Endodermal cell (in vitro differentiated cells): ENCODE measurements at regions not wholly inside any gene's neighbourhood (a gene's known extent, or its start where the extent isn't known, plus 50 kb on each side); places are given as distances from the start of the nearest gene placed in this dataset.

Experiments
- DNase-seq: peaks from one replicate; pipeline ENCODE4 v3.0.0-alpha.2; 2017
- H3K27ac ChIP-seq: 2 replicates; pipeline ENCODE4 v1.5.1; 2013; ENCODE audit warnings: mild to moderate bottlenecking, low read depth, low read length, moderate library complexity
- H3K27me3 ChIP-seq: 2 replicates; pipeline ENCODE4 v1.6.1; 2013; ENCODE audit warnings: mild to moderate bottlenecking, low read length, moderate library complexity; ENCODE audit not compliant: insufficient read depth, control insufficient read depth, poor library complexity, severe bottlenecking
- H3K36me3 ChIP-seq: 2 replicates; pipeline ENCODE4 v1.7.0; 2013; ENCODE audit warnings: mild to moderate bottlenecking, low read length, moderate library complexity; ENCODE audit not compliant: control insufficient read depth, insufficient read depth
- H3K4me1 ChIP-seq: one replicate; pipeline ENCODE4 v1.7.0; 2013; ENCODE audit warnings: low read length; ENCODE audit not compliant: control insufficient read depth, insufficient read depth
- H3K4me3 ChIP-seq: 2 replicates; pipeline ENCODE4 v1.5.1; 2013; ENCODE audit warnings: mild to moderate bottlenecking, low read length, moderate library complexity
- H3K9ac ChIP-seq: 2 replicates; pipeline ENCODE4 v1.6.1; 2013; ENCODE audit warnings: mild to moderate bottlenecking, low read length, moderate library complexity; ENCODE audit not compliant: poor library complexity, severe bottlenecking; ENCODE audit errors: extremely low read depth
- H3K9me3 ChIP-seq: 2 replicates; pipeline ENCODE4 v1.6.1; 2013; ENCODE audit warnings: mild to moderate bottlenecking, low read length, moderate library complexity; ENCODE audit not compliant: control insufficient read depth
- H3K27ac Mint-ChIP-seq: 2 replicates; pipeline ENCODE4 v1.8.0; 2020; ENCODE audit warnings: mixed read lengths
- H3K27me3 Mint-ChIP-seq: 2 replicates; pipeline ENCODE4 v1.8.0; 2021; ENCODE audit warnings: mild to moderate bottlenecking, mixed read lengths; ENCODE audit not compliant: insufficient read depth
- H3K36me3 Mint-ChIP-seq: 2 replicates; pipeline ENCODE4 v1.8.0; 2020; ENCODE audit warnings: low read depth, mixed read lengths
- H3K4me1 Mint-ChIP-seq: 2 replicates; pipeline ENCODE4 v1.8.0; 2020; ENCODE audit warnings: mixed read lengths
- H3K4me3 Mint-ChIP-seq: 2 replicates; pipeline ENCODE4 v1.8.0; 2020; ENCODE audit warnings: mild to moderate bottlenecking, moderate library complexity, mixed read lengths
- H3K9me3 Mint-ChIP-seq: 2 replicates; pipeline ENCODE4 v1.8.0; 2020; ENCODE audit warnings: mild to moderate bottlenecking, mixed read lengths
- CTCF ChIP-seq: fragments of 200-600 bp; sonication (generic); conservative IDR thresholded peaks from 2 replicates; pipeline ENCODE4 v1.5.0; 2021; ENCODE audit warnings: antibody characterized with exemption, mild to moderate bottlenecking
- WGBS, 2 experiments: methylation state at CpG; one replicate each; pipeline versions ENCODE4 v1.1.5 to v1.1.7; 2013; ENCODE audit warnings: missing lambda C conversion rate in 2 of 2, mixed read lengths in 1 of 2; ENCODE audit not compliant: insufficient coverage in 1 of 2, insufficient read length in 1 of 2; 5-methylcytosine and 5-hydroxymethylcytosine counted together

- Mint-ChIP-seq H3K4me1 (peaks cover 7% of the 10 kb centered on the region), H3K4me3 (no peak overlapping the region), H3K36me3 (no peaks in the 10 kb centered on the region), H3K9me3 (no peaks in the 10 kb centered on the region), H3K27ac (no peak overlapping the region), H3K27me3 (peaks cover 42% of the 10 kb centered on the region)
- DNase-seq, result no peak
- H3K9ac ChIP-seq, result no peak overlapping the region
- WGBS, 2 experiments, result 50 to 57% methylated on average over 1 to 2 of the region's 2 CpGs
- H3K4me3 ChIP-seq, result no peak overlapping the region
- H3K9me3 ChIP-seq, result no peaks in the 10 kb centered on the region
- H3K4me1 ChIP-seq, result peaks cover 3% of the 10 kb centered on the region
- no peaks in the 10 kb centered on the region for H3K36me3 ChIP-seq
- peaks cover 25% of the 10 kb centered on the region for H3K27me3 ChIP-seq
- TF ChIP-seq CTCF, result no peak
- H3K27ac ChIP-seq, result no peak overlapping the region
Observed at GRCh38 chr1:112253366-112253765, 142.6 kb upstream of the CTTNBP2NL start.

- H3K36me3 Mint-ChIP-seq, result no peaks in the 10 kb centered on the region
- no peak for DNase-seq
- no peak overlapping the region for H3K27ac Mint-ChIP-seq
- H3K4me3 Mint-ChIP-seq, result no peak overlapping the region
- peaks cover 7% of the 10 kb centered on the region for H3K4me1 Mint-ChIP-seq
- H3K9me3 Mint-ChIP-seq, result no peaks in the 10 kb centered on the region
- H3K27me3 ChIP-seq, result peaks cover 25% of the 10 kb centered on the region
- H3K9ac ChIP-seq, result no peak overlapping the region
- WGBS, 2 experiments, result 97 to 100% methylated on average over 1 of the region's 1 CpG
- peaks cover 36% of the 10 kb centered on the region for H3K27me3 Mint-ChIP-seq
- H3K27ac ChIP-seq, result no peak overlapping the region
- no peak overlapping the region for H3K4me3 ChIP-seq
- H3K36me3 ChIP-seq, result no peaks in the 10 kb centered on the region
- no peaks in the 10 kb centered on the region for H3K9me3 ChIP-seq
- H3K4me1 ChIP-seq, result peaks cover 3% of the 10 kb centered on the region
- no peak for TF ChIP-seq CTCF
Observed at GRCh38 chr1:112255080-112255479, 140.9 kb upstream of the CTTNBP2NL start.

- no peak overlapping the region for H3K27ac Mint-ChIP-seq
- H3K27me3 ChIP-seq, result peaks cover 25% of the 10 kb centered on the region
- 88% methylated on average over 1 of the region's 1 CpG; no CpG with 5 or more reads in 1 of the 2 experiments for WGBS, 2 experiments
- H3K4me1 ChIP-seq, result peaks cover 3% of the 10 kb centered on the region
- no peaks in the 10 kb centered on the region for H3K36me3 ChIP-seq
- no peaks in the 10 kb centered on the region for H3K9me3 Mint-ChIP-seq
- H3K4me3 ChIP-seq, result no peak overlapping the region
- TF ChIP-seq CTCF, result no peak
- no peak overlapping the region for H3K4me3 Mint-ChIP-seq
- no peak overlapping the region for H3K27ac ChIP-seq
- H3K9ac ChIP-seq, result no peak overlapping the region
- H3K9me3 ChIP-seq, result no peaks in the 10 kb centered on the region
- H3K4me1 Mint-ChIP-seq, result peaks cover 7% of the 10 kb centered on the region
- H3K27me3 Mint-ChIP-seq, result peaks cover 32% of the 10 kb centered on the region
- no peak for DNase-seq
- H3K36me3 Mint-ChIP-seq, result no peaks in the 10 kb centered on the region
Observed at GRCh38 chr1:112256411-112256810, 139.6 kb upstream of the CTTNBP2NL start.
